Neuronal stem cell (in vitro differentiated cells): ENCODE measurements at regions not wholly inside any gene's neighbourhood (a gene's known extent, or its start where the extent isn't known, plus 50 kb on each side); places are given as distances from the start of the nearest gene placed in this dataset.

Source experiments
- DNase-seq: peaks from one replicate; pipeline ENCODE4 v3.0.0-alpha.2; 2013; ENCODE audit warnings: low spot score
- H2AFZ ChIP-seq: one replicate; pipeline ENCODE4 v1.6.1; 2013; ENCODE audit warnings: mild to moderate bottlenecking, low read length, inconsistent platforms
- H2AK5ac ChIP-seq: 2 replicates; pipeline ENCODE4 v1.6.1; 2013; ENCODE audit warnings: low read depth, mild to moderate bottlenecking, inconsistent platforms, low read length, moderate library complexity, mixed read lengths
- H2BK120ac ChIP-seq: 2 replicates; pipeline ENCODE4 v1.6.1; 2013; ENCODE audit warnings: low read depth, mild to moderate bottlenecking, inconsistent platforms, low read length, moderate library complexity, mixed read lengths
- H2BK12ac ChIP-seq: one replicate; pipeline ENCODE4 v1.6.1; 2013; ENCODE audit warnings: low read length, inconsistent platforms
- H2BK15ac ChIP-seq: 2 replicates; pipeline ENCODE4 v1.6.1; 2013; ENCODE audit warnings: mild to moderate bottlenecking, low read length, inconsistent platforms, mixed read lengths
- H2BK5ac ChIP-seq: one replicate; pipeline ENCODE4 v1.6.1; 2013; ENCODE audit warnings: inconsistent platforms, mild to moderate bottlenecking, low read length, moderate library complexity
- H3K14ac ChIP-seq: one replicate; pipeline ENCODE4 v1.6.1; 2013; ENCODE audit warnings: low read length, inconsistent platforms
- H3K18ac ChIP-seq: 2 replicates; pipeline ENCODE4 v1.6.1; 2013; ENCODE audit warnings: low read length, inconsistent platforms
- H3K23ac ChIP-seq: 2 replicates; pipeline ENCODE4 v1.6.1; 2013; ENCODE audit warnings: low read depth, mild to moderate bottlenecking, mixed read lengths, low read length, inconsistent platforms; ENCODE audit not compliant: poor library complexity
- H3K27ac ChIP-seq: replicated peaks from 3 replicates; pipeline ENCODE4 v1.5.1; 2013; ENCODE audit warnings: low read length, inconsistent platforms
- H3K27me3 ChIP-seq, 3 experiments: 2 replicates each; pipeline ENCODE4 v1.6.1; 2013; ENCODE audit warnings: low read length in 3 of 3, mild to moderate bottlenecking in 2 of 3, inconsistent platforms in 1 of 3, low read depth in 1 of 3, mixed read lengths in 1 of 3, moderate library complexity in 1 of 3; ENCODE audit not compliant: control insufficient read depth in 3 of 3, insufficient read depth in 3 of 3
- H3K36me3 ChIP-seq, 2 donors: replicated peaks in 1 of 2; 2 replicates each; pipeline ENCODE4 v1.6.1; 2013; ENCODE audit warnings: low read length in 2 of 2; ENCODE audit not compliant: control insufficient read depth in 2 of 2, insufficient read depth in 2 of 2
- H3K4ac ChIP-seq: 2 replicates; pipeline ENCODE4 v1.6.1; 2013; ENCODE audit warnings: inconsistent platforms, mild to moderate bottlenecking, low read length, moderate library complexity
- H3K4me1 ChIP-seq, 2 donors: 1 replicate in 1 of 2; 2 replicates in 1 of 2; pipeline ENCODE4 v1.6.1; 2013; ENCODE audit warnings: low read length in 2 of 2, low read depth in 1 of 2; ENCODE audit not compliant: control insufficient read depth in 2 of 2, insufficient read depth in 1 of 2
- H3K4me2 ChIP-seq: one replicate; pipeline ENCODE4 v1.6.1; 2013; ENCODE audit warnings: mild to moderate bottlenecking, low read length, inconsistent platforms; ENCODE audit not compliant: insufficient read depth, poor library complexity, severe bottlenecking
- H3K4me3 ChIP-seq, 2 donors: 2 replicates each; pipeline ENCODE4 v1.5.1; 2013; ENCODE audit warnings: low read length in 2 of 2, mild to moderate bottlenecking in 2 of 2, inconsistent platforms in 1 of 2, moderate library complexity in 1 of 2
- H3K79me1 ChIP-seq: one replicate; pipeline ENCODE4 v1.6.1; 2013; ENCODE audit warnings: low read depth, mild to moderate bottlenecking, inconsistent platforms, low read length, moderate library complexity
- H3K9ac ChIP-seq: one replicate; pipeline ENCODE4 v1.6.1; 2013; ENCODE audit warnings: mild to moderate bottlenecking, low read depth, low read length, inconsistent platforms; ENCODE audit not compliant: poor library complexity
- H3K9me3 ChIP-seq, 2 donors: replicated peaks in 1 of 2; 2 replicates each; pipeline versions ENCODE3 to v1.6.1; 2013; ENCODE audit warnings: low read length in 2 of 2, mild to moderate bottlenecking in 2 of 2, inconsistent platforms in 1 of 2, low read depth in 1 of 2, mixed read lengths in 1 of 2, moderate library complexity in 1 of 2; ENCODE audit not compliant: control insufficient read depth in 2 of 2, insufficient read depth in 1 of 2
- H4K8ac ChIP-seq: one replicate; pipeline ENCODE4 v1.6.1; 2013; ENCODE audit warnings: low read depth, mild to moderate bottlenecking, inconsistent platforms, low read length, moderate library complexity
- H4K91ac ChIP-seq: one replicate; pipeline ENCODE4 v1.6.1; 2013; ENCODE audit warnings: low read length, low read depth, mild to moderate bottlenecking, inconsistent platforms; ENCODE audit not compliant: poor library complexity
- WGBS, 2 donors: extraction: QIAGEN DNeasy Blood & Tissue Kit; methylation state at CpG; one replicate each; pipeline ENCODE4 v1.1.7; 2013; ENCODE audit warnings: missing lambda C conversion rate in 2 of 2, mixed read lengths in 1 of 2; ENCODE audit not compliant: insufficient read length in 2 of 2, insufficient replicate concordance in 1 of 2; ENCODE audit errors: extremely low coverage in 2 of 2; 5-methylcytosine and 5-hydroxymethylcytosine counted together

GRCh38 chr5:174426851-174427250 is 297.5 kb upstream of the MSX2 start:
- no peak overlapping the region for H3K18ac ChIP-seq
- no peak overlapping the region for H4K91ac ChIP-seq
- no peak overlapping the region for H2BK5ac ChIP-seq
- H3K14ac ChIP-seq = no peak overlapping the region
- H3K79me1 ChIP-seq = no peaks in the 10 kb centered on the region
- H2AFZ ChIP-seq = no peak overlapping the region
- no peaks in the 10 kb centered on the region for H3K4me1 ChIP-seq
- H3K27ac ChIP-seq = no peak overlapping the region
- no CpG with 5 or more reads among the region's 4 CpGs for WGBS, 2 donors
- no peak overlapping the region for H2BK120ac ChIP-seq
- H3K9ac ChIP-seq = no peak overlapping the region
- H3K36me3 ChIP-seq = no peaks in the 10 kb centered on the region
- H3K23ac ChIP-seq = no peak overlapping the region
- no peak overlapping the region for H3K4me3 ChIP-seq
- no peak overlapping the region for H3K4ac ChIP-seq
- no peaks in the 10 kb centered on the region for H3K27me3 ChIP-seq
- H3K9me3 ChIP-seq = no peaks in the 10 kb centered on the region
- H3K4me2 ChIP-seq = no peak overlapping the region
- H2BK15ac ChIP-seq = no peak overlapping the region
- H2AK5ac ChIP-seq = no peak overlapping the region
- peak overlapping the region; percentile 66 for H4K8ac ChIP-seq
- no peak for DNase-seq
- no peak overlapping the region for H2BK12ac ChIP-seq

- no peak overlapping the region for H3K27ac ChIP-seq
- no peak overlapping the region for H3K4me3 ChIP-seq
Measured at GRCh38 chr5:174427304-174427703, 297.1 kb upstream of the MSX2 start.

GRCh38 chr5:174428895-174429294 is 295.5 kb upstream of the MSX2 start:
- no peak for DNase-seq
- Histone ChIP-seq H3K4me1 (no peaks in the 10 kb centered on the region), H3K4me2 (no peak overlapping the region), H2AFZ (no peak overlapping the region), H3K4ac (no peak overlapping the region), H3K27me3 (no peaks in the 10 kb centered on the region), H2BK120ac (no peak overlapping the region), H2BK5ac (no peak overlapping the region), H3K9ac (no peak overlapping the region), H3K14ac (no peak overlapping the region), H4K8ac (no peak overlapping the region), H3K23ac (no peak overlapping the region), H3K4me3 (no peak overlapping the region), H2BK12ac (no peak overlapping the region), H2AK5ac (no peak overlapping the region), H3K18ac (no peak overlapping the region), H4K91ac (no peak overlapping the region), H3K36me3 (no peaks in the 10 kb centered on the region), H2BK15ac (no peak overlapping the region), H3K9me3 (no peaks in the 10 kb centered on the region), H3K27ac (no peak overlapping the region), H3K79me1 (no peaks in the 10 kb centered on the region)
- WGBS, 2 donors = no CpG with 5 or more reads among the region's 6 CpGs

More at GRCh38 chr5:174427304-174427703, 297.1 kb upstream of the MSX2 start:
- no peak overlapping the region for H4K8ac ChIP-seq
- H3K4me2 ChIP-seq = no peak overlapping the region
- H2AFZ ChIP-seq = no peak overlapping the region
- no peak overlapping the region for H2BK15ac ChIP-seq
- no peaks in the 10 kb centered on the region for H3K36me3 ChIP-seq
- no peaks in the 10 kb centered on the region for H3K4me1 ChIP-seq
- no peak overlapping the region for H4K91ac ChIP-seq
- no peak overlapping the region for H3K18ac ChIP-seq
- no peak overlapping the region for H2BK5ac ChIP-seq
- H2BK12ac ChIP-seq = no peak overlapping the region
- no peak for DNase-seq
- no peak overlapping the region for H3K23ac ChIP-seq
- H3K9me3 ChIP-seq = no peaks in the 10 kb centered on the region
- no CpG with 5 or more reads among the region's 5 CpGs for WGBS, 2 donors
- no peak overlapping the region for H2AK5ac ChIP-seq
- no peak overlapping the region for H3K4ac ChIP-seq
- H2BK120ac ChIP-seq = no peak overlapping the region
- no peaks in the 10 kb centered on the region for H3K27me3 ChIP-seq
- no peak overlapping the region for H3K9ac ChIP-seq
- no peak overlapping the region for H3K14ac ChIP-seq
- H3K79me1 ChIP-seq = no peaks in the 10 kb centered on the region

GRCh38 chr5:174430940-174431339 is 293.4 kb upstream of the MSX2 start:
- Histone ChIP-seq H4K8ac (no peak overlapping the region), H4K91ac (no peak overlapping the region), H3K27me3 (no peaks in the 10 kb centered on the region), H3K79me1 (no peaks in the 10 kb centered on the region), H3K4ac (no peak overlapping the region), H3K27ac (no peak overlapping the region), H2BK15ac (no peak overlapping the region), H2AK5ac (no peak overlapping the region), H2AFZ (no peak overlapping the region), H3K36me3 (no peaks in the 10 kb centered on the region), H3K23ac (no peak overlapping the region), H3K4me1 (no peaks in the 10 kb centered on the region), H3K18ac (no peak overlapping the region), H3K14ac (no peak overlapping the region), H3K9ac (no peak overlapping the region), H2BK120ac (no peak overlapping the region), H3K4me3 (no peak overlapping the region), H3K4me2 (no peak overlapping the region), H2BK12ac (no peak overlapping the region), H2BK5ac (no peak overlapping the region), H3K9me3 (no peaks in the 10 kb centered on the region)
- DNase-seq = no peak
- no CpG with 5 or more reads among the region's 3 CpGs for WGBS, 2 donors
